GM12873 (cell line): ENCODE measurements at regions not wholly inside any gene's neighbourhood (a gene's known extent, or its start where the extent isn't known, plus 50 kb on each side); places are given as distances from the start of the nearest gene placed in this dataset.

Experiments used
- TF ChIP-seq, protein P1 (sequence below): IDR thresholded peaks from 2 replicates; pipeline ENCODE4 v1.5.1; 2012; ENCODE audit warnings: low read depth, mild to moderate bottlenecking, moderate library complexity, low read length, control low read depth; ENCODE audit not compliant: insufficient read depth; ENCODE audit errors: missing control alignments

DNA sequence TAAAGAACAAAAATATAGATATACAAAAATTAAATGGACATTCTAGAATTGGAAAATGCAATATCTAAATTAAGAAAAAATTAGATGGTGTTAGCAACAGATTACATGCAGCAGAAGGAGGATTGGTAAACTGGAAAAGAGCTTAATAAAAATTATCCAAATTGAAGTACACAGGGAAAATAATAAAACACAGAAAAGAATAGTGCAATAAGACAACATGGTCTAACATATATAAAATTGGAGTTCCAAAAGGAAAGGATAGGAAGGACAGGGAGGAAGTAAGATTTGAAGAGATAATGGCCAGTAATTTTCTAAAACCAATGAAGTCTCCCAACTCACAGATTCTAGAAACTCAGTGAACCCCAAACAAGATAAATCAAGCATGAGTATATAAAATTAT is 194.5 kb downstream of the TBX18 start:
- TF ChIP-seq, protein P1, sequence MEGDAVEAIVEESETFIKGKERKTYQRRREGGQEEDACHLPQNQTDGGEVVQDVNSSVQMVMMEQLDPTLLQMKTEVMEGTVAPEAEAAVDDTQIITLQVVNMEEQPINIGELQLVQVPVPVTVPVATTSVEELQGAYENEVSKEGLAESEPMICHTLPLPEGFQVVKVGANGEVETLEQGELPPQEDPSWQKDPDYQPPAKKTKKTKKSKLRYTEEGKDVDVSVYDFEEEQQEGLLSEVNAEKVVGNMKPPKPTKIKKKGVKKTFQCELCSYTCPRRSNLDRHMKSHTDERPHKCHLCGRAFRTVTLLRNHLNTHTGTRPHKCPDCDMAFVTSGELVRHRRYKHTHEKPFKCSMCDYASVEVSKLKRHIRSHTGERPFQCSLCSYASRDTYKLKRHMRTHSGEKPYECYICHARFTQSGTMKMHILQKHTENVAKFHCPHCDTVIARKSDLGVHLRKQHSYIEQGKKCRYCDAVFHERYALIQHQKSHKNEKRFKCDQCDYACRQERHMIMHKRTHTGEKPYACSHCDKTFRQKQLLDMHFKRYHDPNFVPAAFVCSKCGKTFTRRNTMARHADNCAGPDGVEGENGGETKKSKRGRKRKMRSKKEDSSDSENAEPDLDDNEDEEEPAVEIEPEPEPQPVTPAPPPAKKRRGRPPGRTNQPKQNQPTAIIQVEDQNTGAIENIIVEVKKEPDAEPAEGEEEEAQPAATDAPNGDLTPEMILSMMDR, result no peak

DNA sequence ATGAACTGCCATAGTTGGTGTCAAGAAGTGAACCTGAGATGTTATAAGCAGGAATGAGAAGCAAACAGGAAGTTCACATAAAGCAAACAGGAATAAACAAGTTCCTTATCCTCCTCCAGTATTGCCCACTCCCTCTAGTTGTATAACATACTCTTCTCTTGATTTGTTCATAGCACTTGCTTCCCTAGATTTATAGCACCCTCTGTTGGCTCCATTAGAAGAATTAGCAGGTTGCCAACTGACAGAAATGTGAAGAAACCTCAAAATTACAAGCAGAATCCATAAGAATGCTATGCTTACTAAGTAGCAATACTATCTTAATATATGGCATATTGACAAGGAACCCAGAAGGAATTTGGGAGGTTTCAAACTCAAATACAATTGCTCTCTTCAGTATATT is 195.4 kb downstream of the TBX18 start:
- TF ChIP-seq, protein P1, result no peak

DNA sequence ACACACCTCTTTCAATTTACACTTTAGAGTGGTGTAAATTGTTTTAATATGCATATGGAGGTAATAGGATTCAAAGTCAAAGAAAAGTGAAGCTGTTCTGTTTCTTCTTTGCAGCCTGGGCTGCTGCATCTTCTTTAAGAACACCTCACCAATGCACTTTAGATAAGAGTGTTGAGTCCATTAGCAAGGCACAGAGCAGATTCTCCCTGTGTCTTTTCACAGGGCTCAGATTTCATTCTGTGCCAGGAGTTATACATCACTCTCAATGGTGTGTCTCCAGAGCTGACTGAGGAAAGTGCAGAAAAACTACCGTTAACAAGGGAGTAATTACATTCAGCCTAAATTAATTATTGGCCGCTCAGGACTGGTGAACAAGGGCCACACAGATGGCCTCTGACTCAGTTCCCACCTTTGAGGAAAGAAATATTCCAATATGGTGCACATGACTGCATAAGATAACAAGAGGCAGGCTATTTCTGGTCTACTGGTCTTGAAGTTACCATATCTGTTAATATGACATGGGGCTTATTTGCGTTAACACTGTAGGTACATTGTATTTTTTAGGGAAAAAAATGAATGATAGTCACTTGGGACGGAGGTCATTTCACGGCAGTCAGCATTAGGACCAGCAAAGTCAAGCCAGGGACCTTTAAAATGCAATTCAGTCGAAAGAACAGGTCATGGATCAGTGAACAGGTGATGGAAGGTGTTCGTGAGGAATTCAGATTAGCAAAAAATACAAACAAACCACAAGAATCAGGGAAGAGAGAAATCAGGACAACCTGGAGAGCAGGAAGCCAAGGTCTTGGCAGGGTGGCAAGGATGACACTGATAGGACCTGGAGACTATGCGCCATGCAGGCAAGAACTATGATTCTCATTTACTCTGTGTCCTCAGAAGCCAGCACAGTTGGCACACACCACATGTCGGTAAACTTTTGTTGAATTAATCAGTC is 203.7 kb downstream of the TBX18 start:
- TF ChIP-seq, protein P1, result no peak

DNA sequence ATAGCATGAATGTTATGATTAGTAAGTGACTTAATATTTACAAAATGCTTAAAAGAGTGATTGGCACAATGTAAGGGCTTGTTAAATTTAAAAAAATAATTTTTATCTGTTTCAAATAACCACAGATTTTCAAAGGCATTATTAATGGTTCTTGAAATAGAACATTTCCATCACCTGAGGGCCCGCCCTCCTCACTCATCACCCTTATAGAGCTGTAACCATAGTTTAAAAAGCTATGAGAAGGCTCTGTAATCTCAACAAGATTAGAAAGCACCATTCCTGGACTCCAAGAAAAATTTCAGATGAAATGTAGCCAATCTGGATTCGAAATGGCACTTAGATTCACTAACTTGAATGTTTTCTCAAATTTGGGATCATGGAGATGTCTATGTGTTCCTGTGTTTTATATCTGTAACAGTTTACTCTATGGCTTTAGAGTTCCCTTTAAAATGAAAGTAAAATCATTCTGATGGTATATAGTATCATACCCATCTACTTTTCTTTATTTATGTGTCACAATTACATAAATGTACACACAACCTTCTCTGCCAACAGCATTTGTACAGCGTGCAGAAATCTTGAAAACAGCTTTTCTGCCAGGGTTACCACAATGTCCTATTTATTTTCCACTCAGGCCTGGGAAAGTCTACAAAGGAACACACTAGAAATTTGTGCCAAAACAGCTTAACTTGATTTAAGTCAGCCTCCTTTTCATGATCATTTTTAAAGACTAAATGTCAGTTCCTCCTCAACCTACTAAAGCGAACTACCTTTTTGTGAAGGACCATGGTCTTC is 207.7 kb downstream of the TBX18 start:
- TF ChIP-seq, protein P1, result no peak

DNA sequence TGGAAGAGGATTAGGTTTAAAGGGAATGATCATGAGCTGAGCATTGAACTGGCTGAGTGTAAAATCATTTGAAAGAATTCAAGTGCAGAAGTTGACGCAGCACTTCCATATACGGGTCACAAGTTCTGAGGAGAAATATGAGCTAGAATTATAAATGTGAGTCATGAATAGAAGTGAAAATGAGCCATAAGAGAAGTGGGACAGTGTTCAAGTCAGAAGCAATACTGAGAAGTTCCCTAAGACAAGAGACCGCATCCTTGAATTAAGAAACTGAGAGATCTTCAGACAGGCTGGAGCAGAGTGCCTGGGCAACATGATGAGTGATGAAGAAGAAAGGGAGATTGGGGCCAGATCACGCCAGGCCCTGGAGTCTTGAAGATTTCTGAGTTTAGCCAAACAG is 209.7 kb downstream of the TBX18 start:
- TF ChIP-seq, protein P1, result no peak

DNA sequence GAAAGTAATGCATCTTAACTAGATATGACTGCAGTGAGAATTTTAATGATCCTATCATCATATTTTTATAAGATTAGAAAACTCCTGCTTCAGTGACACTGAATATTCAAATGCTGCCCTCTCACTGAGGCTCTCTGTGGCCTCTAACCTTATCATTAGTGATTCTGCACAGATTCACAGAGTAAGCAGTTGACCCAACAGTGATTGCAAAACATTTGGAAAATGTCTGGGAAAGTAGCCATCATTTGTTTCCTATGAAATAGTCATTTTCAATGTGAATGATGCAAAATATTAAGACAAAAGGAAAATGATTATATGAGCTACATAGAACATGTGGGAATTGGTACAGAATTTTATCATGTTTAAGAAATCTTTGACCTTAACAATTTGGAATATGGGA is 210.3 kb downstream of the TBX18 start:
- TF ChIP-seq, protein P1, result no peak

DNA sequence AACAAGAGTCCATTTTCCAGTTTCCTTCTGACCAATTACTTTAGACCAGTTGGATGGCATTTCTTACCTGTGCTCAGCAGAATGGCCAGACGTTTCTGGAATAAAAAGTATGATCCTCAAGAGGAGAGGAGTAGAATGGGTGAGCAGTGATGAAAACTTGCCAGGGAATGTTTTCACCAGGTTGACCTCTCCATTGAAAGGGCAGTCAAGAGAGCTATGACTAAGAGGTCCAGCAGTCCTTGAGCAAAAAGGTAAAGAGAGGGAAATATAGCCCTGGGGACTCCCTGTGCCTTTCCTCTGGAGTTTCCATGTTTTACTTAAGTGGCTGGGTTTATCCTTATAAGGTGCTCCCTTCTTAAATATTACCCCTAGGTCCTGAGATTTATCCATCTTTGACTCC is 210.9 kb downstream of the TBX18 start:
- TF ChIP-seq, protein P1, result no peak
